WTC11 (cell line): ENCODE measurements at regions not wholly inside any gene's neighbourhood (a gene's known extent, or its start where the extent isn't known, plus 50 kb on each side); places are given as distances from the start of the nearest gene placed in this dataset.
A peak's percentile ranks its signal among the peaks of the same experiment; 100 is the strongest.

Source experiments
- ATAC-seq: fragments of 200-7000 bp; cut with Tn5 transposase; 2 replicates; pipeline ENCODE4 v1.10.0; 2021; ENCODE audit warnings: mild to moderate bottlenecking, moderate library complexity
- CTCF ChIA-PET: fragments of 300-600 bp; sonication (Branson Sonifier 250); formaldehyde crosslinking; loops from one replicate; lab custom pipeline; 2021; ENCODE audit warnings: antibody characterized with exemption; lab: Charles Lee
- POLR2A ChIA-PET: fragments of 350-600 bp; sonication (Branson Sonifier 250); formaldehyde crosslinking; loops from one replicate; lab custom pipeline; 2021; ENCODE audit warnings: antibody characterized with exemption; lab: Charles Lee
- DNase-seq: peaks from one replicate; pipeline ENCODE4 v3.0.0; 2021; ENCODE audit warnings: low spot score
- H3K27ac Mint-ChIP-seq: 2 replicates; pipeline ENCODE4 v1.8.0; 2021; ENCODE audit warnings: mixed read lengths
- H3K27me3 Mint-ChIP-seq: 2 replicates; pipeline ENCODE4 v1.8.0; 2021; ENCODE audit warnings: low read depth, mild to moderate bottlenecking, moderate library complexity, mixed read lengths
- H3K36me3 Mint-ChIP-seq: 2 replicates; pipeline ENCODE4 v1.8.0; 2021; ENCODE audit warnings: mixed read lengths
- H3K4me1 Mint-ChIP-seq: 2 replicates; pipeline ENCODE4 v1.8.0; 2022; ENCODE audit warnings: mixed read lengths
- H3K4me3 Mint-ChIP-seq: 2 replicates; pipeline ENCODE4 v1.8.0; 2021; ENCODE audit warnings: mild to moderate bottlenecking, moderate library complexity, mixed read lengths
- H3K9me3 Mint-ChIP-seq: 2 replicates; pipeline ENCODE4 v1.8.0; 2021; ENCODE audit warnings: mixed read lengths
- CREM ChIP-seq: sonication (generic); formaldehyde crosslinking; IDR thresholded peaks from 2 replicates; pipeline ENCODE4 v1.8.1; 2022; ENCODE audit warnings: mild to moderate bottlenecking, missing genetic modification reagents, moderate library complexity
- ELF4 ChIP-seq: sonication (generic); formaldehyde crosslinking; IDR thresholded peaks from 2 replicates; pipeline ENCODE4 v1.8.1; 2022; ENCODE audit warnings: low read depth, mild to moderate bottlenecking, moderate library complexity, missing genetic modification reagents
- EMX1 ChIP-seq: fragments of 250-450 bp; sonication (Bioruptor Pico); IDR thresholded peaks from 2 replicates; pipeline ENCODE4 v1.8.0; 2021; ENCODE audit warnings: mild to moderate bottlenecking
- GTF2I ChIP-seq: fragments of 250-450 bp; sonication (Bioruptor Pico); conservative IDR thresholded peaks from 2 replicates; pipeline ENCODE4 v1.4.0; 2021; ENCODE audit warnings: mild to moderate bottlenecking
- HMGA2 ChIP-seq: fragments of 250-450 bp; sonication (Bioruptor Pico); IDR thresholded peaks from 2 replicates; pipeline ENCODE4 v1.4.0; 2021; ENCODE audit warnings: mild to moderate bottlenecking, moderate library complexity
- JUN ChIP-seq: sonication (generic); formaldehyde crosslinking; IDR thresholded peaks from 2 replicates; pipeline ENCODE4 v1.8.0; 2023; ENCODE audit warnings: mild to moderate bottlenecking, missing genetic modification reagents
- MYBL2 ChIP-seq: sonication (generic); formaldehyde crosslinking; IDR thresholded peaks from 2 replicates; pipeline ENCODE4 v1.8.1; 2023; ENCODE audit warnings: mild to moderate bottlenecking, moderate library complexity, missing genetic modification reagents
- NR1H2 ChIP-seq: sonication (generic); formaldehyde crosslinking; IDR thresholded peaks from 2 replicates; pipeline ENCODE4 v1.9.0; 2021; ENCODE audit warnings: mild to moderate bottlenecking, moderate library complexity, missing genetic modification reagents
- PRRX2 ChIP-seq: fragments of 250-450 bp; sonication (Bioruptor Pico); IDR thresholded peaks from 2 replicates; pipeline ENCODE4 v1.8.0; 2021; ENCODE audit warnings: mild to moderate bottlenecking
- SMAD3 ChIP-seq: sonication (generic); formaldehyde crosslinking; IDR thresholded peaks from 2 replicates; pipeline ENCODE4 v1.8.0; 2022; ENCODE audit warnings: missing genetic modification reagents, mild to moderate bottlenecking, borderline replicate concordance
- TEAD4 ChIP-seq: sonication (generic); formaldehyde crosslinking; IDR thresholded peaks from 2 replicates; pipeline ENCODE4 v1.8.0; 2022; ENCODE audit warnings: mild to moderate bottlenecking, missing genetic modification reagents
- ZNF219 ChIP-seq: sonication (generic); formaldehyde crosslinking; IDR thresholded peaks from 2 replicates; pipeline ENCODE4 v1.8.0; 2023; ENCODE audit warnings: missing genetic modification reagents, mild to moderate bottlenecking, borderline replicate concordance
- ZNF232 ChIP-seq: sonication (generic); formaldehyde crosslinking; IDR thresholded peaks from 2 replicates; pipeline ENCODE4 v1.8.0; 2022; ENCODE audit warnings: mild to moderate bottlenecking, missing genetic modification reagents
- TF ChIP-seq, protein P1 (sequence below): sonication (generic); formaldehyde crosslinking; IDR thresholded peaks from 2 replicates; pipeline ENCODE4 v1.8.0; 2022; ENCODE audit warnings: mild to moderate bottlenecking, missing genetic modification reagents
- TF ChIP-seq, protein P2 (sequence below): fragments of 250-450 bp; sonication (Bioruptor Pico); IDR thresholded peaks from 2 replicates; pipeline ENCODE4 v1.9.0; 2021; ENCODE audit warnings: mild to moderate bottlenecking, borderline replicate concordance
- TF ChIP-seq, protein P3 (sequence below): fragments of 250-450 bp; sonication (Bioruptor Pico); IDR thresholded peaks from 2 replicates; pipeline ENCODE4 v1.9.0; 2021; ENCODE audit warnings: moderate library complexity, mild to moderate bottlenecking, inconsistent platforms, borderline replicate concordance
- TF ChIP-seq, protein P4 (sequence below): fragments of 250-450 bp; sonication (Bioruptor Pico); IDR thresholded peaks from 2 replicates; pipeline ENCODE4 v2.1.2; 2022; ENCODE audit warnings: mild to moderate bottlenecking, moderate library complexity
- TF ChIP-seq, protein P5 (sequence below): sonication (generic); formaldehyde crosslinking; IDR thresholded peaks from 2 replicates; pipeline ENCODE4 v1.8.1; 2023; ENCODE audit warnings: mild to moderate bottlenecking, missing genetic modification reagents, moderate library complexity

DNA sequence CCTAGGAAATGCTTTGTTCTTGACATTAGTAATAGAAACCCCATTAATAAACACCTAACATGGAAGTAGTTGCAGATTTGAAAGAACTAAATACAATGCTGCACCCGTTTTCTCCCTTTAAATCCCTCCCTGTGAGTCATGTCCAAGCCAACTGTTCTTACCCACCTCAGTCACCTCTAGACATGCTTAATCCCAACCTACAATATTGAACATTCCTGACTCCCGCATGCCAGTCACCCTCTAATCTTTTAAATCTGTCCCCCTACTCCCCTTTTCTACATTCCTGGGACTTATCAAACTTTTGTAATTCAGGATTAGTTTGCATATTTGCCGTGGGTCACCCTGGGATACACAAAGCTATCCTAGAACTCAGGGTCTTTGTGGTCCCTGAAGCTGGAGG, 374.6 kb downstream of the IRS1 start (continued):
- TF ChIP-seq HMGA2 (CRISPR knock-in tag), result no peak
- no peak for TF ChIP-seq GTF2I (CRISPR knock-in tag)
- TF ChIP-seq ELF4, result no peak
- TF ChIP-seq NR1H2 (CRISPR knock-in tag), result no peak

DNA sequence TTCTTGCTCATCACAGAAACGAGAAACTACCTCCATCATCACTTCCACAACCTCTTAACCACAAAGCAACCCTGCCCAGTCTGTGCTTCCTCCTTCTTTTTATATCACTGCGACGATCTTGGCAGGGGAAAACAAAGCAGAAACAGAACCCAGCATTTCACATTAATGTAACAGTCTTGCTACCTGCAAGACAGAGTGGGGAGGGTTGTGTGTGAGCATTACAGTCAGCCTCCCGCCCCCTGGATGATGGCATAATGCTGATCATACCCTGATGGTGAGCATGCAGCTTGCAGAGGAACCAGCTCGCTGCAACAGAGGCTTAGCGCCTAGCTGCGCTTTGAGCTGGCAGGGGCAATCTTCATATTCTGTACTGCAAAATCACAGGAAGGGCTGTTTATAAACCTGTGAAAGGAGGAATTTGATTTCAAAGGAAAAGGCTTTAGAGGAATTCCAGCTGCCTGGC, 376.1 kb downstream of the IRS1 start:
- TF ChIP-seq TEAD4 (CRISPR knock-in tag) (no peak), EMX1 (CRISPR knock-in tag) (no peak)
- TF ChIP-seq, protein P1, sequence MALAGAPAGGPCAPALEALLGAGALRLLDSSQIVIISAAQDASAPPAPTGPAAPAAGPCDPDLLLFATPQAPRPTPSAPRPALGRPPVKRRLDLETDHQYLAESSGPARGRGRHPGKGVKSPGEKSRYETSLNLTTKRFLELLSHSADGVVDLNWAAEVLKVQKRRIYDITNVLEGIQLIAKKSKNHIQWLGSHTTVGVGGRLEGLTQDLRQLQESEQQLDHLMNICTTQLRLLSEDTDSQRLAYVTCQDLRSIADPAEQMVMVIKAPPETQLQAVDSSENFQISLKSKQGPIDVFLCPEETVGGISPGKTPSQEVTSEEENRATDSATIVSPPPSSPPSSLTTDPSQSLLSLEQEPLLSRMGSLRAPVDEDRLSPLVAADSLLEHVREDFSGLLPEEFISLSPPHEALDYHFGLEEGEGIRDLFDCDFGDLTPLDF (CRISPR knock-in tag), result no peak
- TF ChIP-seq, protein P2, sequence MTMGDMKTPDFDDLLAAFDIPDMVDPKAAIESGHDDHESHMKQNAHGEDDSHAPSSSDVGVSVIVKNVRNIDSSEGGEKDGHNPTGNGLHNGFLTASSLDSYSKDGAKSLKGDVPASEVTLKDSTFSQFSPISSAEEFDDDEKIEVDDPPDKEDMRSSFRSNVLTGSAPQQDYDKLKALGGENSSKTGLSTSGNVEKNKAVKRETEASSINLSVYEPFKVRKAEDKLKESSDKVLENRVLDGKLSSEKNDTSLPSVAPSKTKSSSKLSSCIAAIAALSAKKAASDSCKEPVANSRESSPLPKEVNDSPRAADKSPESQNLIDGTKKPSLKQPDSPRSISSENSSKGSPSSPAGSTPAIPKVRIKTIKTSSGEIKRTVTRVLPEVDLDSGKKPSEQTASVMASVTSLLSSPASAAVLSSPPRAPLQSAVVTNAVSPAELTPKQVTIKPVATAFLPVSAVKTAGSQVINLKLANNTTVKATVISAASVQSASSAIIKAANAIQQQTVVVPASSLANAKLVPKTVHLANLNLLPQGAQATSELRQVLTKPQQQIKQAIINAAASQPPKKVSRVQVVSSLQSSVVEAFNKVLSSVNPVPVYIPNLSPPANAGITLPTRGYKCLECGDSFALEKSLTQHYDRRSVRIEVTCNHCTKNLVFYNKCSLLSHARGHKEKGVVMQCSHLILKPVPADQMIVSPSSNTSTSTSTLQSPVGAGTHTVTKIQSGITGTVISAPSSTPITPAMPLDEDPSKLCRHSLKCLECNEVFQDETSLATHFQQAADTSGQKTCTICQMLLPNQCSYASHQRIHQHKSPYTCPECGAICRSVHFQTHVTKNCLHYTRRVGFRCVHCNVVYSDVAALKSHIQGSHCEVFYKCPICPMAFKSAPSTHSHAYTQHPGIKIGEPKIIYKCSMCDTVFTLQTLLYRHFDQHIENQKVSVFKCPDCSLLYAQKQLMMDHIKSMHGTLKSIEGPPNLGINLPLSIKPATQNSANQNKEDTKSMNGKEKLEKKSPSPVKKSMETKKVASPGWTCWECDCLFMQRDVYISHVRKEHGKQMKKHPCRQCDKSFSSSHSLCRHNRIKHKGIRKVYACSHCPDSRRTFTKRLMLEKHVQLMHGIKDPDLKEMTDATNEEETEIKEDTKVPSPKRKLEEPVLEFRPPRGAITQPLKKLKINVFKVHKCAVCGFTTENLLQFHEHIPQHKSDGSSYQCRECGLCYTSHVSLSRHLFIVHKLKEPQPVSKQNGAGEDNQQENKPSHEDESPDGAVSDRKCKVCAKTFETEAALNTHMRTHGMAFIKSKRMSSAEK, result no peak
- TF ChIP-seq, all 79 proteins: peak for 0
- H3K4me1 Mint-ChIP-seq, result peaks cover 19% of the 10 kb centered on the region
- ATAC-seq (peak; percentile 57), DNase-seq (no peak)
- no peak overlapping the region for H3K4me3 Mint-ChIP-seq
- peaks cover 7% of the 10 kb centered on the region for H3K9me3 Mint-ChIP-seq
- CTCF ChIA-PET, result no interaction called here
- no peaks in the 10 kb centered on the region for H3K27me3 Mint-ChIP-seq
- POLR2A ChIA-PET, result no interaction called here
- H3K36me3 Mint-ChIP-seq, result no peaks in the 10 kb centered on the region
- H3K27ac Mint-ChIP-seq, result no peak overlapping the region

DNA sequence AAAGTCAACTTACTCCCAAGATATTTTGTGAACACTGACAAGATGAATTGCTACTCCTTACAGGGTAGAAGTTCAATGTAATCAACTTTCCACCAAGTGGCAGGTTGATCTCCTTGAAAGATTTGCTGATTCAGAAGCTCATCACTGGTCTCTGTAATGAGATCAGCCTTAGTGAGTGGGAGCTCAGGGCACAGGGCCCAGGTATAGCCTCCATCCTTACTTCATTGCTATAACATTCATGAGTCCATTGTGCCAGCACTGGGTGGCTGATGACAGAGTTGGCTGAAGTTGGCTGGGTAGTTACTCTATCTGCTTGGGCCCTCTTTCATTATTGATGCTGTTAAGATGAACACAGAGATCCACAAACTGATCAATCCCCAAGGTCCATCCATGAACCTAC, 379.0 kb downstream of the IRS1 start:
- Mint-ChIP-seq H3K27me3 (no peaks in the 10 kb centered on the region), H3K9me3 (peaks cover 7% of the 10 kb centered on the region), H3K4me3 (no peak overlapping the region), H3K36me3 (no peaks in the 10 kb centered on the region), H3K4me1 (peaks cover 14% of the 10 kb centered on the region), H3K27ac (no peak overlapping the region)
- ATAC-seq, result no peak
- TF ChIP-seq JUN (CRISPR knock-in tag), result no peak
- no peak for TF ChIP-seq CREM
- no peak for TF ChIP-seq PRRX2 (CRISPR knock-in tag)
- no peak for TF ChIP-seq ZNF232 (CRISPR knock-in tag)
- TF ChIP-seq SMAD3, result no peak
- TF ChIP-seq, protein P3, sequence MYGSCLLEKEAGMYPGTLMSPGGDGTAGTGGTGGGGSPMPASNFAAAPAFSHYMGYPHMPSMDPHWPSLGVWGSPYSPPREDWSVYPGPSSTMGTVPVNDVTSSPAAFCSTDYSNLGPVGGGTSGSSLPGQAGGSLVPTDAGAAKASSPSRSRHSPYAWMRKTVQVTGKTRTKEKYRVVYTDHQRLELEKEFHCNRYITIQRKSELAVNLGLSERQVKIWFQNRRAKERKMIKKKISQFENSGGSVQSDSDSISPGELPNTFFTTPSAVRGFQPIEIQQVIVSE, result no peak
- no peak for TF ChIP-seq ELF4
- no peak for TF ChIP-seq TEAD4 (CRISPR knock-in tag)
- TF ChIP-seq MYBL2 (CRISPR knock-in tag), result no peak
- TF ChIP-seq, protein P4, sequence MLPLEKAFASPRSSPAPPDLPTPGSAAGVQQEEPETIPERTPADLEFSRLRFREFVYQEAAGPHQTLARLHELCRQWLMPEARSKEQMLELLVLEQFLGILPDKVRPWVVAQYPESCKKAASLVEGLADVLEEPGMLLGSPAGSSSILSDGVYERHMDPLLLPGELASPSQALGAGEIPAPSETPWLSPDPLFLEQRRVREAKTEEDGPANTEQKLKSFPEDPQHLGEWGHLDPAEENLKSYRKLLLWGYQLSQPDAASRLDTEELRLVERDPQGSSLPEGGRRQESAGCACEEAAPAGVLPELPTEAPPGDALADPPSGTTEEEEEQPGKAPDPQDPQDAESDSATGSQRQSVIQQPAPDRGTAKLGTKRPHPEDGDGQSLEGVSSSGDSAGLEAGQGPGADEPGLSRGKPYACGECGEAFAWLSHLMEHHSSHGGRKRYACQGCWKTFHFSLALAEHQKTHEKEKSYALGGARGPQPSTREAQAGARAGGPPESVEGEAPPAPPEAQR, result no peak
- TF ChIP-seq, protein P5, sequence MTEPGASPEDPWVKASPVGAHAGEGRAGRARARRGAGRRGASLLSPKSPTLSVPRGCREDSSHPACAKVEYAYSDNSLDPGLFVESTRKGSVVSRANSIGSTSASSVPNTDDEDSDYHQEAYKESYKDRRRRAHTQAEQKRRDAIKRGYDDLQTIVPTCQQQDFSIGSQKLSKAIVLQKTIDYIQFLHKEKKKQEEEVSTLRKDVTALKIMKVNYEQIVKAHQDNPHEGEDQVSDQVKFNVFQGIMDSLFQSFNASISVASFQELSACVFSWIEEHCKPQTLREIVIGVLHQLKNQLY, result no peak
- no peak for TF ChIP-seq ZNF219
- DNase-seq, result no peak
- POLR2A ChIA-PET, result no interaction called here
- CTCF ChIA-PET, result no interaction called here
